ENCODE measurements at regions not wholly inside any gene's neighbourhood (a gene's known extent, or its start where the extent isn't known, plus 50 kb on each side); places are given as distances from the start of the nearest gene placed in this dataset.

DNA sequence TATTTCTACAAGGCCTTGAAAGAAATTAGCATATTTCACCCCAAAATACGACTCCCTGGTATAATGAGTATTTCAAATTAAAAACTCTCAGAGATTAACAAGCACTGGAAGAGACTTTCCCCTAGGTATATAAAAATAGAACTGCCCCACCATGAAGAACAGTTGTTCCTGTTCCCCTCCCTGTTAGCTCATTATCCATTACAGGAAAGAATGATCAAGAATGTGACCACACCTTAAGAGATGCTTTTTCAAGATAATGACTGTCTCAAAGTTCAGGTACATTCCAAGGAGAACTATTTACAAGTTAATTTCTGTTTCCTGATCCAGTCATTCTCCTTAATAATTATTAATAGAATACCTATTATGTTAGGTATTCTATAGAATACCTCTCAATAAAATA is 1220.6 kb upstream of the CDH2 start:
- TF ChIP-seq POLR2AphosphoS5 (IDR thresholded peaks at IDR 0.05; ENCODE audit: low read depth) (no peak), CTCF (IDR thresholded peaks at IDR 0.05; ENCODE audit: insufficient read depth, low read length) (no peak), GABPA (IDR thresholded peaks at IDR 0.05; ENCODE audit: low read depth) (no peak), SPI1 (IDR thresholded peaks at IDR 0.05; ENCODE audit: borderline replicate concordance, low read depth) (no peak)
- TF ChIP-seq, protein P1, sequence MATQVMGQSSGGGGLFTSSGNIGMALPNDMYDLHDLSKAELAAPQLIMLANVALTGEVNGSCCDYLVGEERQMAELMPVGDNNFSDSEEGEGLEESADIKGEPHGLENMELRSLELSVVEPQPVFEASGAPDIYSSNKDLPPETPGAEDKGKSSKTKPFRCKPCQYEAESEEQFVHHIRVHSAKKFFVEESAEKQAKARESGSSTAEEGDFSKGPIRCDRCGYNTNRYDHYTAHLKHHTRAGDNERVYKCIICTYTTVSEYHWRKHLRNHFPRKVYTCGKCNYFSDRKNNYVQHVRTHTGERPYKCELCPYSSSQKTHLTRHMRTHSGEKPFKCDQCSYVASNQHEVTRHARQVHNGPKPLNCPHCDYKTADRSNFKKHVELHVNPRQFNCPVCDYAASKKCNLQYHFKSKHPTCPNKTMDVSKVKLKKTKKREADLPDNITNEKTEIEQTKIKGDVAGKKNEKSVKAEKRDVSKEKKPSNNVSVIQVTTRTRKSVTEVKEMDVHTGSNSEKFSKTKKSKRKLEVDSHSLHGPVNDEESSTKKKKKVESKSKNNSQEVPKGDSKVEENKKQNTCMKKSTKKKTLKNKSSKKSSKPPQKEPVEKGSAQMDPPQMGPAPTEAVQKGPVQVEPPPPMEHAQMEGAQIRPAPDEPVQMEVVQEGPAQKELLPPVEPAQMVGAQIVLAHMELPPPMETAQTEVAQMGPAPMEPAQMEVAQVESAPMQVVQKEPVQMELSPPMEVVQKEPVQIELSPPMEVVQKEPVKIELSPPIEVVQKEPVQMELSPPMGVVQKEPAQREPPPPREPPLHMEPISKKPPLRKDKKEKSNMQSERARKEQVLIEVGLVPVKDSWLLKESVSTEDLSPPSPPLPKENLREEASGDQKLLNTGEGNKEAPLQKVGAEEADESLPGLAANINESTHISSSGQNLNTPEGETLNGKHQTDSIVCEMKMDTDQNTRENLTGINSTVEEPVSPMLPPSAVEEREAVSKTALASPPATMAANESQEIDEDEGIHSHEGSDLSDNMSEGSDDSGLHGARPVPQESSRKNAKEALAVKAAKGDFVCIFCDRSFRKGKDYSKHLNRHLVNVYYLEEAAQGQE (IDR thresholded peaks at IDR 0.05; ENCODE audit: insufficient replicate concordance, low read depth): no peak
